ENCODE measurements at regions not wholly inside any gene's neighbourhood (a gene's known extent, or its start where the extent isn't known, plus 50 kb on each side); places are given as distances from the start of the nearest gene placed in this dataset.

DNA sequence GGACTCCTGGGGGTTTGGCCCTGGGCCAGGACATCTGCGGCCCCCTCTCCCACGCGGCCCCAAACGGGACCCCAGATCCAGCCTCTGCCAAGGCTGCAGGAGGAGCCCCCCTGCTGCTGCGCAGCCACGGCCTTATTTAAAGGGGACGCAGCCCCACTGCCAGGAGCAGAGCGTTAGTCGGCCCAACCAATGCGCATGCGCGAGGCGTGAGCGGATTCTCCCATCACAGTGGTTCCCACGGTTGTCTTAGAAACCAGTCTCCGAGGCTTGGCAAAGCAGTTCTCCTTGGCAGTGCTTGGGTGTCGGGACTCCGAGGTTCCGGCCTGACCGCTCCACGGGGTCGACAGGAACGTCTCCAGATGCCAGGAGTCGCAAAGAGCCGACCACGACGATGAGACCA, 288.3 kb upstream of the ZNF337 start:
- TF ChIP-seq, protein P1, sequence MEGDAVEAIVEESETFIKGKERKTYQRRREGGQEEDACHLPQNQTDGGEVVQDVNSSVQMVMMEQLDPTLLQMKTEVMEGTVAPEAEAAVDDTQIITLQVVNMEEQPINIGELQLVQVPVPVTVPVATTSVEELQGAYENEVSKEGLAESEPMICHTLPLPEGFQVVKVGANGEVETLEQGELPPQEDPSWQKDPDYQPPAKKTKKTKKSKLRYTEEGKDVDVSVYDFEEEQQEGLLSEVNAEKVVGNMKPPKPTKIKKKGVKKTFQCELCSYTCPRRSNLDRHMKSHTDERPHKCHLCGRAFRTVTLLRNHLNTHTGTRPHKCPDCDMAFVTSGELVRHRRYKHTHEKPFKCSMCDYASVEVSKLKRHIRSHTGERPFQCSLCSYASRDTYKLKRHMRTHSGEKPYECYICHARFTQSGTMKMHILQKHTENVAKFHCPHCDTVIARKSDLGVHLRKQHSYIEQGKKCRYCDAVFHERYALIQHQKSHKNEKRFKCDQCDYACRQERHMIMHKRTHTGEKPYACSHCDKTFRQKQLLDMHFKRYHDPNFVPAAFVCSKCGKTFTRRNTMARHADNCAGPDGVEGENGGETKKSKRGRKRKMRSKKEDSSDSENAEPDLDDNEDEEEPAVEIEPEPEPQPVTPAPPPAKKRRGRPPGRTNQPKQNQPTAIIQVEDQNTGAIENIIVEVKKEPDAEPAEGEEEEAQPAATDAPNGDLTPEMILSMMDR (conservative IDR thresholded peaks at IDR 0.05; ENCODE audit: low read depth in 2 of 2): no peak
- TF ChIP-seq EZH2phosphoT487 (IDR thresholded peaks at IDR 0.05; ENCODE audit: unreplicated experiment): no peak
- TF ChIP-seq EZH2 (IDR thresholded peaks at IDR 0.05; ENCODE audit: low read depth, unreplicated experiment): no peak
- TF ChIP-seq CREB1 (CRISPR knock-in tag; IDR thresholded peaks at IDR 0.05; ENCODE audit: low read depth): no peak
- no peak for TF ChIP-seq POLR2AphosphoS5 (IDR thresholded peaks at IDR 0.05; ENCODE audit: low read depth)
- no peak for TF ChIP-seq ZNF331 (CRISPR knock-in tag; IDR thresholded peaks at IDR 0.05; ENCODE audit: low read depth)
- TF ChIP-seq, protein P2, sequence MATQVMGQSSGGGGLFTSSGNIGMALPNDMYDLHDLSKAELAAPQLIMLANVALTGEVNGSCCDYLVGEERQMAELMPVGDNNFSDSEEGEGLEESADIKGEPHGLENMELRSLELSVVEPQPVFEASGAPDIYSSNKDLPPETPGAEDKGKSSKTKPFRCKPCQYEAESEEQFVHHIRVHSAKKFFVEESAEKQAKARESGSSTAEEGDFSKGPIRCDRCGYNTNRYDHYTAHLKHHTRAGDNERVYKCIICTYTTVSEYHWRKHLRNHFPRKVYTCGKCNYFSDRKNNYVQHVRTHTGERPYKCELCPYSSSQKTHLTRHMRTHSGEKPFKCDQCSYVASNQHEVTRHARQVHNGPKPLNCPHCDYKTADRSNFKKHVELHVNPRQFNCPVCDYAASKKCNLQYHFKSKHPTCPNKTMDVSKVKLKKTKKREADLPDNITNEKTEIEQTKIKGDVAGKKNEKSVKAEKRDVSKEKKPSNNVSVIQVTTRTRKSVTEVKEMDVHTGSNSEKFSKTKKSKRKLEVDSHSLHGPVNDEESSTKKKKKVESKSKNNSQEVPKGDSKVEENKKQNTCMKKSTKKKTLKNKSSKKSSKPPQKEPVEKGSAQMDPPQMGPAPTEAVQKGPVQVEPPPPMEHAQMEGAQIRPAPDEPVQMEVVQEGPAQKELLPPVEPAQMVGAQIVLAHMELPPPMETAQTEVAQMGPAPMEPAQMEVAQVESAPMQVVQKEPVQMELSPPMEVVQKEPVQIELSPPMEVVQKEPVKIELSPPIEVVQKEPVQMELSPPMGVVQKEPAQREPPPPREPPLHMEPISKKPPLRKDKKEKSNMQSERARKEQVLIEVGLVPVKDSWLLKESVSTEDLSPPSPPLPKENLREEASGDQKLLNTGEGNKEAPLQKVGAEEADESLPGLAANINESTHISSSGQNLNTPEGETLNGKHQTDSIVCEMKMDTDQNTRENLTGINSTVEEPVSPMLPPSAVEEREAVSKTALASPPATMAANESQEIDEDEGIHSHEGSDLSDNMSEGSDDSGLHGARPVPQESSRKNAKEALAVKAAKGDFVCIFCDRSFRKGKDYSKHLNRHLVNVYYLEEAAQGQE (IDR thresholded peaks at IDR 0.05; ENCODE audit: unreplicated experiment): no peak
- TF ChIP-seq, protein P3, sequence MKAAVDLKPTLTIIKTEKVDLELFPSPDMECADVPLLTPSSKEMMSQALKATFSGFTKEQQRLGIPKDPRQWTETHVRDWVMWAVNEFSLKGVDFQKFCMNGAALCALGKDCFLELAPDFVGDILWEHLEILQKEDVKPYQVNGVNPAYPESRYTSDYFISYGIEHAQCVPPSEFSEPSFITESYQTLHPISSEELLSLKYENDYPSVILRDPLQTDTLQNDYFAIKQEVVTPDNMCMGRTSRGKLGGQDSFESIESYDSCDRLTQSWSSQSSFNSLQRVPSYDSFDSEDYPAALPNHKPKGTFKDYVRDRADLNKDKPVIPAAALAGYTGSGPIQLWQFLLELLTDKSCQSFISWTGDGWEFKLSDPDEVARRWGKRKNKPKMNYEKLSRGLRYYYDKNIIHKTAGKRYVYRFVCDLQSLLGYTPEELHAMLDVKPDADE (IDR thresholded peaks at IDR 0.05): no peak
- no peak for TF ChIP-seq JUNB (IDR thresholded peaks at IDR 0.05; ENCODE audit: unreplicated experiment)
- no peak for TF ChIP-seq ZNF114 (CRISPR knock-in tag; IDR thresholded peaks at IDR 0.05)
- TF ChIP-seq STAT1 (IDR thresholded peaks at IDR 0.05; ENCODE audit: unreplicated experiment): no peak
- no peak for TF ChIP-seq NANOG (IDR thresholded peaks at IDR 0.05; ENCODE audit: borderline replicate concordance)

All from GM23338 (cell line).